RKO (cell line): ENCODE measurements at regions not wholly inside any gene's neighbourhood (a gene's known extent, or its start where the extent isn't known, plus 50 kb on each side); places are given as distances from the start of the nearest gene placed in this dataset.
"Not testable (repeated sequence)": the region's sequence is repeated elsewhere in the genome, so short reads cannot be mapped to it uniquely, and the experiment has no call there.

Experiments
- DNase-seq: peaks from one replicate; pipeline ENCODE4 v3.0.0-alpha.2; 2016; ENCODE audit warnings: low spot score

GRCh38 chr1:30092051-30092858, 631.1 kb downstream of the MATN1 start:
- no peak for DNase-seq

GRCh38 chr1:30090162-30090820, 633.1 kb downstream of the MATN1 start:
- DNase-seq = no peak

- no peak for DNase-seq
Measured at GRCh38 chr1:30089024-30089430, 634.4 kb downstream of the MATN1 start.

GRCh38 chr1:30088594-30088993, 634.8 kb downstream of the MATN1 start:
- DNase-seq = no peak

GRCh38 chr1:30087465-30087864, 635.9 kb downstream of the MATN1 start:
- DNase-seq = no peak

GRCh38 chr1:30085811-30086770, 637.3 kb downstream of the MATN1 start:
- DNase-seq = no peak

- DNase-seq = no peak
Measured at GRCh38 chr1:30084909-30085571, 638.3 kb downstream of the MATN1 start.

GRCh38 chr1:30083800-30084464, 639.5 kb downstream of the MATN1 start:
- peak; percentile 36 for DNase-seq

GRCh38 chr1:30081379-30082102, 641.8 kb downstream of the MATN1 start:
- no peak for DNase-seq

GRCh38 chr1:30075916-30076315, 647.5 kb downstream of the MATN1 start:
- DNase-seq = not testable (repeated sequence)

GRCh38 chr1:30068787-30069472, 654.5 kb downstream of the MATN1 start:
- no peak for DNase-seq

GRCh38 chr1:30064547-30064946, 658.8 kb downstream of the MATN1 start:
- no peak for DNase-seq

GRCh38 chr1:30063621-30064280, 659.6 kb downstream of the MATN1 start:
- DNase-seq = no peak

- no peak for DNase-seq
Measured at GRCh38 chr1:30061292-30062220, 661.8 kb downstream of the MATN1 start.

- DNase-seq = no peak
Measured at GRCh38 chr1:30060738-30061137, 662.6 kb downstream of the MATN1 start.

- peak; percentile 75 for DNase-seq
Measured at GRCh38 chr1:30058970-30059369, 664.4 kb downstream of the MATN1 start.

GRCh38 chr1:30054126-30054525, 669.3 kb downstream of the MATN1 start:
- no peak for DNase-seq

GRCh38 chr1:30052178-30052577, 671.2 kb downstream of the MATN1 start:
- DNase-seq = no peak
